Upper lobe of left lung (tissue), 6 donors: ENCODE measurements at regions not wholly inside any gene's neighbourhood (a gene's known extent, or its start where the extent isn't known, plus 50 kb on each side); places are given as distances from the start of the nearest gene placed in this dataset.

Experiments
- ATAC-seq, 2 donors: fragments of 200-7000 bp; cut with Tn5 transposase; one replicate each; pipeline ENCODE4 v1.9.1; 2022; ENCODE audit warnings: mild to moderate bottlenecking in 2 of 2, moderate library complexity in 2 of 2; ENCODE audit not compliant: low FRiP score in 2 of 2
- DNase-seq, 2 donors: peaks; one replicate each; pipeline ENCODE4 v3.0.0-alpha.2; 2019 to 2020
- H3K27ac ChIP-seq, 4 donors: fragments of 200-600 bp; sonication (generic); one replicate each; pipeline ENCODE4 v1.5.1; 2016 to 2019
- H3K27me3 ChIP-seq, 4 donors: fragments of 200-600 bp; sonication (generic); one replicate each; pipeline ENCODE4 v1.5.1; 2017 to 2019
- H3K36me3 ChIP-seq, 4 donors: fragments of 200-600 bp; sonication (generic); one replicate each; pipeline ENCODE4 v1.5.1; 2016 to 2019
- H3K4me1 ChIP-seq, 4 donors: fragments of 200-600 bp; sonication (generic); one replicate each; pipeline ENCODE4 v1.5.1; 2018 to 2019
- H3K4me3 ChIP-seq, 4 donors: fragments of 200-600 bp; sonication (generic); one replicate each; pipeline ENCODE4 v1.5.1; 2017 to 2019; ENCODE audit warnings: mild to moderate bottlenecking in 2 of 4, moderate library complexity in 1 of 4
- H3K9me3 ChIP-seq, 4 donors: fragments of 200-600 bp; sonication (generic); one replicate each; pipeline ENCODE4 v1.5.1; 2018 to 2019
- EP300 ChIP-seq, 4 donors: sonication (generic); formaldehyde crosslinking; IDR thresholded peaks; one replicate each; pipeline ENCODE4 v1.5.1; 2017; ENCODE audit warnings: antibody characterized with exemption in 4 of 4, control low read depth in 2 of 4
- POLR2A ChIP-seq, 4 donors: fragments of 450-650 bp; IDR thresholded peaks; one replicate each; pipeline ENCODE4 v1.5.1; 2016 to 2017; ENCODE audit warnings: antibody characterized with exemption in 4 of 4, mild to moderate bottlenecking in 2 of 4
- POLR2AphosphoS5 ChIP-seq, 2 donors: sonication (generic); formaldehyde crosslinking; IDR thresholded peaks; one replicate each; pipeline ENCODE4 v1.5.1; 2017; ENCODE audit warnings: antibody characterized with exemption in 2 of 2
- WGBS, 2 donors: methylation state at CpG; one replicate each; pipeline ENCODE4 v1.1.5; 2017 to 2018; 5-methylcytosine and 5-hydroxymethylcytosine counted together
- TF ChIP-seq, protein P1 (sequence below), 6 experiments: fragments of 450-650 bp in 4 of 6; fragments of 200-600 bp in 2 of 6; sonication (generic) in 2 of 6; IDR thresholded peaks; one replicate each; pipeline ENCODE4 v1.5.1; 2016 to 2019; ENCODE audit warnings: antibody characterized with exemption in 6 of 6
- donor health status: DM: no; HTN: no; CAD: no; lungs with moderate emphysema.
- donor health status: DM: no; HTN: yes; CAD: no; lungs with severe emphysema.

GRCh38 chr6:148273962-148274752 lies 68.5 kb upstream of the SASH1 start:
- Histone ChIP-seq H3K27ac (no peak overlapping the region), H3K4me1 (no peaks in the 10 kb centered on the region), H3K4me3 (no peak overlapping the region), H3K9me3 (no peaks in the 10 kb centered on the region), H3K27me3 (no peaks in the 10 kb centered on the region), H3K36me3 (no peaks in the 10 kb centered on the region)
- no peak for ATAC-seq
- 86 to 95% methylated on average over 5 of the region's 5 CpGs for WGBS, 2 donors
- TF ChIP-seq, protein P1, sequence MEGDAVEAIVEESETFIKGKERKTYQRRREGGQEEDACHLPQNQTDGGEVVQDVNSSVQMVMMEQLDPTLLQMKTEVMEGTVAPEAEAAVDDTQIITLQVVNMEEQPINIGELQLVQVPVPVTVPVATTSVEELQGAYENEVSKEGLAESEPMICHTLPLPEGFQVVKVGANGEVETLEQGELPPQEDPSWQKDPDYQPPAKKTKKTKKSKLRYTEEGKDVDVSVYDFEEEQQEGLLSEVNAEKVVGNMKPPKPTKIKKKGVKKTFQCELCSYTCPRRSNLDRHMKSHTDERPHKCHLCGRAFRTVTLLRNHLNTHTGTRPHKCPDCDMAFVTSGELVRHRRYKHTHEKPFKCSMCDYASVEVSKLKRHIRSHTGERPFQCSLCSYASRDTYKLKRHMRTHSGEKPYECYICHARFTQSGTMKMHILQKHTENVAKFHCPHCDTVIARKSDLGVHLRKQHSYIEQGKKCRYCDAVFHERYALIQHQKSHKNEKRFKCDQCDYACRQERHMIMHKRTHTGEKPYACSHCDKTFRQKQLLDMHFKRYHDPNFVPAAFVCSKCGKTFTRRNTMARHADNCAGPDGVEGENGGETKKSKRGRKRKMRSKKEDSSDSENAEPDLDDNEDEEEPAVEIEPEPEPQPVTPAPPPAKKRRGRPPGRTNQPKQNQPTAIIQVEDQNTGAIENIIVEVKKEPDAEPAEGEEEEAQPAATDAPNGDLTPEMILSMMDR (IDR thresholded peaks at IDR 0.05), result no peak
- TF ChIP-seq EP300 (IDR thresholded peaks at IDR 0.05) (no peak), POLR2A (IDR thresholded peaks at IDR 0.05) (no peak), POLR2AphosphoS5 (IDR thresholded peaks at IDR 0.05) (no peak)
- DNase-seq, result no peak

- H3K27me3 ChIP-seq, result no peaks in the 10 kb centered on the region
- 73 to 82% methylated on average over 2 of the region's 2 CpGs for WGBS, 2 donors
- no peak for ATAC-seq
Observed at GRCh38 chr6:148274809-148275208, 67.8 kb upstream of the SASH1 start.

GRCh38 chr6:148285205-148285604 lies 57.4 kb upstream of the SASH1 start:
- H3K4me1 ChIP-seq, result no peaks in the 10 kb centered on the region
- no peak for TF ChIP-seq EP300 (IDR thresholded peaks at IDR 0.05)
- TF ChIP-seq, protein P1 (IDR thresholded peaks at IDR 0.05), result no peak
- no peak for TF ChIP-seq POLR2A (IDR thresholded peaks at IDR 0.05)
- TF ChIP-seq POLR2AphosphoS5 (IDR thresholded peaks at IDR 0.05), result no peak
- no peak for DNase-seq
- H3K27me3 ChIP-seq, result no peaks in the 10 kb centered on the region
- no peaks in the 10 kb centered on the region for H3K36me3 ChIP-seq
- H3K4me3 ChIP-seq, result no peak overlapping the region
- ATAC-seq, result no peak
- 85 to 92% methylated on average over 2 of the region's 2 CpGs for WGBS, 2 donors
- H3K9me3 ChIP-seq, result no peaks in the 10 kb centered on the region
- no peak overlapping the region for H3K27ac ChIP-seq

More at GRCh38 chr6:148274809-148275208, 67.8 kb upstream of the SASH1 start:
- no peaks in the 10 kb centered on the region for H3K9me3 ChIP-seq
- DNase-seq, result no peak
- TF ChIP-seq, protein P1 (IDR thresholded peaks at IDR 0.05), result no peak
- no peak for TF ChIP-seq EP300 (IDR thresholded peaks at IDR 0.05)
- TF ChIP-seq POLR2A (IDR thresholded peaks at IDR 0.05), result no peak
- no peak for TF ChIP-seq POLR2AphosphoS5 (IDR thresholded peaks at IDR 0.05)
- H3K4me3 ChIP-seq, result no peak overlapping the region
- no peaks in the 10 kb centered on the region for H3K36me3 ChIP-seq
- H3K27ac ChIP-seq, result no peak overlapping the region
- no peaks in the 10 kb centered on the region for H3K4me1 ChIP-seq

DNA sequence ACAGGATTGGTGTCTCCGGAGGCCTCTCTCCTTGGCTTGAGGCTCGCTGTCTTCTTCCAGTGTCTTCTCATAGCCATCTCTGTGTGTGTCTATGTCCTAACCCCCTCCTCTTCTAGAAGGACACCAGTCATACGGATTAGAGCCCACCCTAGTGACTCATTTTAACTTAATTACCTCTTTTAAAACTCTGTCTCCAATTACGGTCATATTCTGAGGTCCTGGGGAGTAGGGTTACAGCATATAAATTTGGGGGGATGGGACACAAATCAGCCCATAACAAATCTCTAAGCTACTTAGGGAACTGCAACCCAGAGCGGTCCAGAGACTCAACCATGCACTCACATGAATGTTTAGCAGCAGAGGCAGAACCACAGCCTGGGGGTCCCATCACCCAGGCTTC lies 56.1 kb upstream of the SASH1 start:
- Histone ChIP-seq H3K36me3 (no peaks in the 10 kb centered on the region), H3K4me1 (no peaks in the 10 kb centered on the region), H3K4me3 (no peak overlapping the region), H3K27me3 (no peaks in the 10 kb centered on the region), H3K9me3 (no peaks in the 10 kb centered on the region), H3K27ac (no peak overlapping the region)
- no peak for ATAC-seq
- WGBS, 2 donors, result 86 to 89% methylated on average over 5 of the region's 5 CpGs
- DNase-seq, result no peak
- no peak for TF ChIP-seq POLR2AphosphoS5 (IDR thresholded peaks at IDR 0.05)
- TF ChIP-seq, protein P1 (IDR thresholded peaks at IDR 0.05), result no peak
- TF ChIP-seq EP300 (IDR thresholded peaks at IDR 0.05), result no peak
- no peak for TF ChIP-seq POLR2A (IDR thresholded peaks at IDR 0.05)
